ENCODE measurements at regions not wholly inside any gene's neighbourhood (a gene's known extent, or its start where the extent isn't known, plus 50 kb on each side); places are given as distances from the start of the nearest gene placed in this dataset.

GRCh38 chrX:99192421-99192820, 1217.7 kb downstream of the PCDH19 start:
- DNase-seq (ENCODE audit: low read depth) = no peak
- TF ChIP-seq CTCF (conservative IDR thresholded peaks at IDR 0.05; ENCODE audit: low read depth, low read length) = no peak
- no peak overlapping the region for H3K4me3 ChIP-seq (ENCODE audit: low read depth, low read length)

GRCh38 chrX:99184153-99184552, 1225.9 kb downstream of the PCDH19 start:
- H3K4me3 ChIP-seq (ENCODE audit: low read depth, low read length) = no peak overlapping the region
- DNase-seq (ENCODE audit: low read depth) = no peak
- no peak for TF ChIP-seq CTCF (conservative IDR thresholded peaks at IDR 0.05; ENCODE audit: low read depth, low read length)

GRCh38 chrX:99172958-99173357, 1237.1 kb downstream of the PCDH19 start:
- TF ChIP-seq CTCF (conservative IDR thresholded peaks at IDR 0.05; ENCODE audit: low read depth, low read length) = no peak
- no peak overlapping the region for H3K4me3 ChIP-seq (ENCODE audit: low read depth, low read length)
- no peak for DNase-seq (ENCODE audit: low read depth)

- TF ChIP-seq CTCF (conservative IDR thresholded peaks at IDR 0.05; ENCODE audit: low read depth, low read length) = no peak
- DNase-seq (ENCODE audit: low read depth) = no peak
- H3K4me3 ChIP-seq (ENCODE audit: low read depth, low read length) = no peak overlapping the region
Measured at GRCh38 chrX:99142745-99143144, 1267.3 kb downstream of the PCDH19 start.

- no peak overlapping the region for H3K4me3 ChIP-seq (ENCODE audit: low read depth, low read length)
- no peak for DNase-seq (ENCODE audit: low read depth)
- TF ChIP-seq CTCF (conservative IDR thresholded peaks at IDR 0.05; ENCODE audit: low read depth, low read length) = no peak
Measured at GRCh38 chrX:99137488-99137887, 1272.6 kb downstream of the PCDH19 start.

- TF ChIP-seq CTCF (conservative IDR thresholded peaks at IDR 0.05; ENCODE audit: low read depth, low read length) = no peak
- no peak for DNase-seq (ENCODE audit: low read depth)
- H3K4me3 ChIP-seq (ENCODE audit: low read depth, low read length) = no peak overlapping the region
Measured at GRCh38 chrX:99117011-99117410, 1293.1 kb downstream of the PCDH19 start.

GRCh38 chrX:99095965-99096635, 1314.0 kb downstream of the PCDH19 start:
- no peak overlapping the region for H3K4me3 ChIP-seq (ENCODE audit: low read depth, low read length)
- TF ChIP-seq CTCF (conservative IDR thresholded peaks at IDR 0.05; ENCODE audit: low read depth, low read length) = no peak
- DNase-seq (ENCODE audit: low read depth) = no peak
